ENCODE measurements at regions not wholly inside any gene's neighbourhood (a gene's known extent, or its start where the extent isn't known, plus 50 kb on each side); places are given as distances from the start of the nearest gene placed in this dataset.

DNA sequence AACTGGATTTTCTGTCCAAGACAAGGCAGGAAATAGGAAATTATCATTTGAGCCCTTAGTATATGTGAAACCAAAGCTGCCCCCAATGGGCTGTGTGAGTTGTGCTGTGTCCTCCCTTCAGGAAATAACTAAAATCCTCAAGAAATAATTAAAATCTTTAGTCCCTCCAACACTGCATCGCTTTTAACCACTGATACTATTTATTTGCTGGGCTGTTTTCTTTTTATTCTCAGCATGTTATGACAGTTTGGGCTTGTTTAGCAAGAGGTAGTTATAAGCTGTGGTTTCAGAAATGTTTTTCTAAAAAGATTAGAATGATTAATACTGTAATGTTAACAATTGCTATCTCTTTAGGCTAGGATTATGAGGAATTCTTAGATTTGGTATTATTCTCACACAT lies 187.0 kb upstream of the KCNN2 start:
- no peak for TF ChIP-seq ZFX (IDR thresholded peaks at IDR 0.05; ENCODE audit: borderline replicate concordance)
- TF ChIP-seq, protein P1, sequence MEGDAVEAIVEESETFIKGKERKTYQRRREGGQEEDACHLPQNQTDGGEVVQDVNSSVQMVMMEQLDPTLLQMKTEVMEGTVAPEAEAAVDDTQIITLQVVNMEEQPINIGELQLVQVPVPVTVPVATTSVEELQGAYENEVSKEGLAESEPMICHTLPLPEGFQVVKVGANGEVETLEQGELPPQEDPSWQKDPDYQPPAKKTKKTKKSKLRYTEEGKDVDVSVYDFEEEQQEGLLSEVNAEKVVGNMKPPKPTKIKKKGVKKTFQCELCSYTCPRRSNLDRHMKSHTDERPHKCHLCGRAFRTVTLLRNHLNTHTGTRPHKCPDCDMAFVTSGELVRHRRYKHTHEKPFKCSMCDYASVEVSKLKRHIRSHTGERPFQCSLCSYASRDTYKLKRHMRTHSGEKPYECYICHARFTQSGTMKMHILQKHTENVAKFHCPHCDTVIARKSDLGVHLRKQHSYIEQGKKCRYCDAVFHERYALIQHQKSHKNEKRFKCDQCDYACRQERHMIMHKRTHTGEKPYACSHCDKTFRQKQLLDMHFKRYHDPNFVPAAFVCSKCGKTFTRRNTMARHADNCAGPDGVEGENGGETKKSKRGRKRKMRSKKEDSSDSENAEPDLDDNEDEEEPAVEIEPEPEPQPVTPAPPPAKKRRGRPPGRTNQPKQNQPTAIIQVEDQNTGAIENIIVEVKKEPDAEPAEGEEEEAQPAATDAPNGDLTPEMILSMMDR (IDR thresholded peaks at IDR 0.05), result no peak
